ENCODE measurements at regions not wholly inside any gene's neighbourhood (a gene's known extent, or its start where the extent isn't known, plus 50 kb on each side); places are given as distances from the start of the nearest gene placed in this dataset.
A peak's percentile ranks its signal among the peaks of the same experiment; 100 is the strongest.

DNA sequence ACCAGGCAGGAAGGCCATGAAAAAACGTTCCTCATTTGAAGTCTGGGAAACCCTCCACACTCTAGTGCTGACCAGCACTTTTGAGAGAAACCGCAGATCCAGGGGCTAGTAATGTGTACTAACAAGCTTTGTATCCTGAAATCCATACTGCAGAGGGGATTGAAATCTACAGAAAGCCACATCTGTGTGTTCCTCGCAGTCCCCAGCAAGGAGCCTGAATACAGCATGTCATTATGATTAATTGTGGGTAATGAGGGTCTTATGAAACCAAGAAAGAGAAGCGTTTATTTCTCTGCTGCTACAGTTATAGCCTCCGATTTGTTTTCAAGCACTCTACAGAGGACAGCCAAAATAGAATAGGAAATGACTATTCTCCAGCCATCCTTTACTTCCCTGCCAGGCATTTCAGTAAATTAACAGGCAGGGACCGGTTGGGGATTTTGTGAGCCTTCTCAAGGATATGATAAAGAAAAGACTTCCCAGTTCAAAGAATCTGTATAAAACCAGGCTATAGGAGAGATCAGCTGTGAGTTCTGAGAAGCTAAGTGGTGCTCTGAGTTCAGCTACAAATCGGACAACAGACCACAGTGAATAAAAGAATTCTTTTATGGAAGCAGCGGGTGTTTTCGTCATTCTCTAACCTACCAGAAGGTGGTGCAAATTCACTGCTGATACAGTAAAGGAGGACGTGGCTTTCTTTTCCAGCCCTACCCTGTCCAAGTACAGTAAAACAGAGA, 133.4 kb downstream of the INSIG2 start:
- WGBS, result 27% methylated on average over 10 of the region's 10 CpGs
- Histone ChIP-seq H3K27ac (ENCODE audit: low read depth in 1 of 2, low read length in 2 of 2) (no peak overlapping the region), H3K36me3 (ENCODE audit: control insufficient read depth in 4 of 4, insufficient read depth in 3 of 4, low read depth in 1 of 4, low read length in 3 of 4) (no peaks in the 10 kb centered on the region), H3K9me3 (ENCODE audit: control insufficient read depth in 4 of 4, low read length in 3 of 4) (no peaks in the 10 kb centered on the region), H3K27me3 (ENCODE audit: control insufficient read depth in 4 of 4, insufficient read depth in 4 of 4, low read length in 3 of 4) (peaks cover 0 to 17% (median 3%) of the 10 kb centered on the region in 4 donors), H3K9ac (ENCODE audit: low read depth in 1 of 2, low read length in 2 of 2) (no peak overlapping the region), H3K4me1 (ENCODE audit: control insufficient read depth in 4 of 4, insufficient read depth in 4 of 4, low read length in 3 of 4) (peaks cover 4 to 12% (median 8%) of the 10 kb centered on the region in 4 donors), H3K4me3 (ENCODE audit: low read depth in 1 of 3, low read length in 3 of 3) (no peak overlapping the region)
- DNase-seq (ENCODE audit: low spot score), result no peak
- TF ChIP-seq ATF3 (IDR thresholded peaks at IDR 0.05) (no peak), GABPA (IDR thresholded peaks at IDR 0.05 in 1 of 2, conservative IDR thresholded peaks at IDR 0.05 in 1 of 2) (no peak), RAD21 (IDR thresholded peaks at IDR 0.05) (peak; percentile 93 to 95)
- TF ChIP-seq, protein P1, sequence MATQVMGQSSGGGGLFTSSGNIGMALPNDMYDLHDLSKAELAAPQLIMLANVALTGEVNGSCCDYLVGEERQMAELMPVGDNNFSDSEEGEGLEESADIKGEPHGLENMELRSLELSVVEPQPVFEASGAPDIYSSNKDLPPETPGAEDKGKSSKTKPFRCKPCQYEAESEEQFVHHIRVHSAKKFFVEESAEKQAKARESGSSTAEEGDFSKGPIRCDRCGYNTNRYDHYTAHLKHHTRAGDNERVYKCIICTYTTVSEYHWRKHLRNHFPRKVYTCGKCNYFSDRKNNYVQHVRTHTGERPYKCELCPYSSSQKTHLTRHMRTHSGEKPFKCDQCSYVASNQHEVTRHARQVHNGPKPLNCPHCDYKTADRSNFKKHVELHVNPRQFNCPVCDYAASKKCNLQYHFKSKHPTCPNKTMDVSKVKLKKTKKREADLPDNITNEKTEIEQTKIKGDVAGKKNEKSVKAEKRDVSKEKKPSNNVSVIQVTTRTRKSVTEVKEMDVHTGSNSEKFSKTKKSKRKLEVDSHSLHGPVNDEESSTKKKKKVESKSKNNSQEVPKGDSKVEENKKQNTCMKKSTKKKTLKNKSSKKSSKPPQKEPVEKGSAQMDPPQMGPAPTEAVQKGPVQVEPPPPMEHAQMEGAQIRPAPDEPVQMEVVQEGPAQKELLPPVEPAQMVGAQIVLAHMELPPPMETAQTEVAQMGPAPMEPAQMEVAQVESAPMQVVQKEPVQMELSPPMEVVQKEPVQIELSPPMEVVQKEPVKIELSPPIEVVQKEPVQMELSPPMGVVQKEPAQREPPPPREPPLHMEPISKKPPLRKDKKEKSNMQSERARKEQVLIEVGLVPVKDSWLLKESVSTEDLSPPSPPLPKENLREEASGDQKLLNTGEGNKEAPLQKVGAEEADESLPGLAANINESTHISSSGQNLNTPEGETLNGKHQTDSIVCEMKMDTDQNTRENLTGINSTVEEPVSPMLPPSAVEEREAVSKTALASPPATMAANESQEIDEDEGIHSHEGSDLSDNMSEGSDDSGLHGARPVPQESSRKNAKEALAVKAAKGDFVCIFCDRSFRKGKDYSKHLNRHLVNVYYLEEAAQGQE (IDR thresholded peaks at IDR 0.05), result no peak
- TF ChIP-seq, protein P2, sequence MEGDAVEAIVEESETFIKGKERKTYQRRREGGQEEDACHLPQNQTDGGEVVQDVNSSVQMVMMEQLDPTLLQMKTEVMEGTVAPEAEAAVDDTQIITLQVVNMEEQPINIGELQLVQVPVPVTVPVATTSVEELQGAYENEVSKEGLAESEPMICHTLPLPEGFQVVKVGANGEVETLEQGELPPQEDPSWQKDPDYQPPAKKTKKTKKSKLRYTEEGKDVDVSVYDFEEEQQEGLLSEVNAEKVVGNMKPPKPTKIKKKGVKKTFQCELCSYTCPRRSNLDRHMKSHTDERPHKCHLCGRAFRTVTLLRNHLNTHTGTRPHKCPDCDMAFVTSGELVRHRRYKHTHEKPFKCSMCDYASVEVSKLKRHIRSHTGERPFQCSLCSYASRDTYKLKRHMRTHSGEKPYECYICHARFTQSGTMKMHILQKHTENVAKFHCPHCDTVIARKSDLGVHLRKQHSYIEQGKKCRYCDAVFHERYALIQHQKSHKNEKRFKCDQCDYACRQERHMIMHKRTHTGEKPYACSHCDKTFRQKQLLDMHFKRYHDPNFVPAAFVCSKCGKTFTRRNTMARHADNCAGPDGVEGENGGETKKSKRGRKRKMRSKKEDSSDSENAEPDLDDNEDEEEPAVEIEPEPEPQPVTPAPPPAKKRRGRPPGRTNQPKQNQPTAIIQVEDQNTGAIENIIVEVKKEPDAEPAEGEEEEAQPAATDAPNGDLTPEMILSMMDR (IDR thresholded peaks at IDR 0.05; ENCODE audit: low read depth, low read length, missing input control), result peak; percentile 84

DNA sequence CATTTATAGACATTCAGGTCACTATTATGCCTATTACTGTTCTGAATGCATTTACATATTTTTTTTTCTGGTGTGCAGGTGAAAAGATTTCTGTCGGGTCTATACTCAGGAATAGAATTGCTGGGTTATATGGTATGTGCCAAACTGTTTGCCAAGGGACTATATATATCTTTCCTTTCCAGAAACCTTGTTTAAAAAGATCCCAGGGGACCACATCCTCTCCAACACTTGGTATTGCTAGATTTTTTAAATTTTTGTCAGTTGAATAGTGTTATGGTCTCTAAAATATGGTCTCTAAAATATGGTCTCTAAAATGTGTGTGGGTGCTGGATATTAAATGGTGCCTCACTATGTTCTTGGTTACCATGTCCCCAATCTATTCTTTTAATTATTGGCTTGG, 131.3 kb downstream of the INSIG2 start:
- Histone ChIP-seq H3K27me3 (ENCODE audit: control insufficient read depth in 4 of 4, insufficient read depth in 4 of 4, low read length in 3 of 4) (peaks cover 0 to 12% (median 2%) of the 10 kb centered on the region in 4 donors), H3K9ac (ENCODE audit: low read depth in 1 of 2, low read length in 2 of 2) (no peak overlapping the region), H3K27ac (ENCODE audit: low read depth in 1 of 2, low read length in 2 of 2) (no peak overlapping the region), H3K4me1 (ENCODE audit: control insufficient read depth in 4 of 4, insufficient read depth in 4 of 4, low read length in 3 of 4) (peaks cover 3 to 12% (median 8%) of the 10 kb centered on the region in 4 donors), H3K4me3 (ENCODE audit: low read depth in 1 of 3, low read length in 3 of 3) (no peak overlapping the region), H3K36me3 (ENCODE audit: control insufficient read depth in 4 of 4, insufficient read depth in 3 of 4, low read depth in 1 of 4, low read length in 3 of 4) (no peaks in the 10 kb centered on the region), H3K9me3 (ENCODE audit: control insufficient read depth in 4 of 4, low read length in 3 of 4) (no peaks in the 10 kb centered on the region)
- 63% methylated on average over 1 of the region's 1 CpG for WGBS
- TF ChIP-seq HNF4A (conservative IDR thresholded peaks at IDR 0.05), result no peak
- no peak for DNase-seq (ENCODE audit: low spot score)

GRCh38 chr2:118216224-118216623, 128.0 kb downstream of the INSIG2 start:
- Histone ChIP-seq H3K9ac (ENCODE audit: low read depth in 1 of 2, low read length in 2 of 2) (no peak overlapping the region), H3K27ac (ENCODE audit: low read depth in 1 of 2, low read length in 2 of 2) (no peak overlapping the region), H3K9me3 (ENCODE audit: control insufficient read depth in 4 of 4, low read length in 3 of 4) (no peaks in the 10 kb centered on the region), H3K4me3 (ENCODE audit: low read depth in 1 of 3, low read length in 3 of 3) (no peak overlapping the region), H3K4me1 (ENCODE audit: control insufficient read depth in 4 of 4, insufficient read depth in 4 of 4, low read length in 3 of 4) (no peaks in the 10 kb centered on the region), H3K36me3 (ENCODE audit: control insufficient read depth in 4 of 4, insufficient read depth in 3 of 4, low read depth in 1 of 4, low read length in 3 of 4) (no peaks in the 10 kb centered on the region), H3K27me3 (ENCODE audit: control insufficient read depth in 4 of 4, insufficient read depth in 4 of 4, low read length in 3 of 4) (peaks cover 0 to 3% (median 0%) of the 10 kb centered on the region in 4 donors)
- DNase-seq (ENCODE audit: low spot score), result no peak
- TF ChIP-seq ZBTB33 (IDR thresholded peaks at IDR 0.05) (no peak), HNF4G (IDR thresholded peaks at IDR 0.05) (no peak), HNF4A (conservative IDR thresholded peaks at IDR 0.05) (no peak), JUND (IDR thresholded peaks at IDR 0.05) (no peak)
- 85% methylated on average over 3 of the region's 3 CpGs for WGBS

Data from liver (tissue), 8 donors.